ENCODE measurements at regions not wholly inside any gene's neighbourhood (a gene's known extent, or its start where the extent isn't known, plus 50 kb on each side); places are given as distances from the start of the nearest gene placed in this dataset.

GRCh38 chr5:153399595-153399994 lies 90.9 kb upstream of the GRIA1 start:
- no peak for DNase-seq

DNA sequence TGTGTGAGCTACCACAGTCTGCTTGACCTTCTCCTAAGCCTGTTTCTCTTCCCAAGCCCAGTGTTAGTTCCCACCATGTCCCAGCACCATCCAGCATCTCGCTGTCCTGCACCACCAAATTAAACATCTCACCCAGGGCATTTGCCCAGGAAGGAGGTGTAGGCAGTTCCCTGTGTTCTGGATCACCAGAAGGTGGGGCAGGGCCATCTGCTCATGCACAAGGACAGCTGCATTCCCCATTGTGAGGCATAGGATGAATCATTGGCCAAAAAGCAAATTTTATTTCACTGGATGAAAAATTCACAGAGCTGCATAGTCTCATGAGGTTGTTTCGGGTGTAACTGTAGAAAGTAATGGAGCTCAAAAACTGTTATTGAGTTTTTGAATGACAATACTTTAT lies 89.5 kb upstream of the GRIA1 start:
- no peak for DNase-seq

DNA sequence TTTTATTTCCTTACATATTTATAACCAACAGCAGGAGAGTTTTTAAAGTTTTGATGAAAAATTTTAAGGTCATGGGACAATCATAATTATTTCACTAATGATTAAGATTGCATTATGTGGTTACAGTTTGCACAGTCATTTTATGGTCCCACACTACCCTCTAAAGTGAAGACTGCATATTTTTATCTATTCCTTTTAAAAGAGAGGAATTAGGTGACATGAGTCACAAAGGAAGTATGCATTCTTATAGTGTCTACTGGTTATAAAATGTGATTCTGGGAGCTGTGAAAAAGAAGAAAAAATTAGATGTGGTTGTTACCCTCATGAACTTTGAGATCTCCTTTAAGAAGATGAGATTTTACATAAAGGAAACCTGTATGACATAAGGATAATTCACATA lies 87.9 kb upstream of the GRIA1 start:
- DNase-seq = no peak

GRCh38 chr5:153403470-153403869 lies 87.0 kb upstream of the GRIA1 start:
- DNase-seq = no peak

- DNase-seq = no peak
These were observed 85.7 kb upstream of the GRIA1 start for GRCh38 chr5:153404747-153405146.

GRCh38 chr5:153421676-153422075 lies 68.8 kb upstream of the GRIA1 start:
- DNase-seq = no peak

- DNase-seq = no peak
These were observed 64.6 kb upstream of the GRIA1 start for GRCh38 chr5:153425914-153426313.

DNA sequence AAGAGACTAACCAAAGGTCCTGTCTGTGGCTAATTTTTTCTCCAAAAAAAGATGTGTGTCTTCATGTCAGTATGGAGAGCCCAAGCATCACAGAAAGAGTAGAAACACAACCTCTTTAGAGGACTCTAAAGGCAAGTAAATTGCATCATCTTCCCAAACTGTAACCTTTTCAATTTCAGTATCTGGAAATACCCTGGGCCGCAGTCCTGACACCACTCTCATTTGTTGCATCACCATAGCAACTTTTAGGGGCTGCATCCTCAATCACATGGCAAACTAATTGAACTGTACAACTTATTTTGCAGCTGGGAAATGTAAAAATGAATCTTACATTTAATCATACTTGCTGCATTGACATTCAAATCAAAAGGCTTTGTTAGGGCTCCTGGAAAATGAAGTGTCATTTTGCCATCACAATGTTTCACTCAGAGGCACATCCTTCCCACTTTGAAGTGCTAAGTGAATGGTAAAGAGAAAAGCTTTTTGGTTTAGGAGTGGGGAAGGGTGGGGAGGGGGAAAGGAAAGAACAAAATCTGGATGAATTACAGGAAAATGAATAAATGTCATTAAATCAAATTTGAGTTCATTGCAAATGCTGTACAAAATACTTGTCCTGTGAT lies 60.6 kb upstream of the GRIA1 start:
- DNase-seq = no peak

DNA sequence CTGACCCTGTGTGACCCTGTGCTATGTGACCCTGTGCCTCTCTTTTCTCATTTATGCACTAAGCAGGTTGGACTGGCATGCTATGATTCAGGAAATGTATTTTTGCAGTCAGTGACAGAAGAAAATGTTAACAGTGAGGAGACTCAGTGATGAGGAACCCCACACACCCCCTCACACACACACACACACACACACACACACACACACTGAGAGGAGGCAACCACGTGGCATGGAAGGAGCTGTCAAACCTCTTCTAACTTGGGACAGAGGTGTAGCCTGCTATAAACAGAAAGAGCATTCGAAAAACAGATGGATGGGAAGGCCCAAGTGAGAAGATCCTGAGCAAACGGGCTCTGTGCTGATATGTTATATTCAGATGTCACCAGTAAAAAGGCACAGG lies 57.9 kb upstream of the GRIA1 start:
- DNase-seq = no peak

GRCh38 chr5:153437251-153437650 lies 53.2 kb upstream of the GRIA1 start:
- DNase-seq = no peak

DNA sequence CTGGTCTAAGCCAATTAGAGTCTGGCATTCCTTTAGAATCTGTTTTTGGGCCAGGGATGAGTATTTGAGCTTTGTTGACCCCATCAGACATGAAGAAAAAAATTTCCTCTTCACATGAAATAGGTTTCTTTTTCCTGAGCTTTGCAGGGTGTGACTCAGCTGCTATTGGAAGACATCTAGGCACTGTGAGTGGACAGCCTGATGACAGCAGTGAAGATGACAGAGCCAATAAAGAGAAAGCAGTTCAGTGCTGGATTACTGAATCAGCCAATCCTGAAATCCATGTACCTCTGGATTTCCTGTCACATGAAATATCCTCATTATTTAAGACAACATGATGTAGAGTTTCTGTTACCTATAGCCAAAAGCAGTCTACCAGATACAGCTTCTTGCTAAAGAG lies 51.3 kb upstream of the GRIA1 start:
- DNase-seq = no peak

Measured in CD4-positive, alpha-beta T cell treated with Interleukin-4 for 1 hour (primary cell).